ENCODE measurements at regions not wholly inside any gene's neighbourhood (a gene's known extent, or its start where the extent isn't known, plus 50 kb on each side); places are given as distances from the start of the nearest gene placed in this dataset.
"Not testable (repeated sequence)": the region's sequence is repeated elsewhere in the genome, so short reads cannot be mapped to it uniquely, and the experiment has no call there.

DNA sequence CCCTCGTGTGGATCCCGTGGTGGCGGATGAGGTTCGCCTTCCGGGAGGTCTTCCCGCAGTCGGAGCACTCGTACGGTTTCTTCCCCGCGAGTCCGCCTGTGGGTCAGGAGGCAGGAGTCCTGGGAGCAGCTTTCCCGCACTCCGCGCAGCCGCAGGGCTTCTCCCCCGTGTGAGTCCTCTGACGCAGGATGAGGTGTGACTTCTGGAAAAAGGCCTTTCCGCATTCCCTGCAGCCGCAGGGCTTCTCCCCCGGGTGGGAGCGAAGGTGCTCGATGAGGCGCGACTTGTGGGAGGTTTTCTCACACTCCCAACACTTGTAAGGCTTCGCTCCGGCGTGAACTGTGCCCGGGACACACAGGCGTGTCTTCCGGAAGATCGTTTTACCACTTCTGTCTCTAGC lies 68.8 kb upstream of the WIPI2 start:
- not testable (repeated sequence) for DNase-seq

DNA sequence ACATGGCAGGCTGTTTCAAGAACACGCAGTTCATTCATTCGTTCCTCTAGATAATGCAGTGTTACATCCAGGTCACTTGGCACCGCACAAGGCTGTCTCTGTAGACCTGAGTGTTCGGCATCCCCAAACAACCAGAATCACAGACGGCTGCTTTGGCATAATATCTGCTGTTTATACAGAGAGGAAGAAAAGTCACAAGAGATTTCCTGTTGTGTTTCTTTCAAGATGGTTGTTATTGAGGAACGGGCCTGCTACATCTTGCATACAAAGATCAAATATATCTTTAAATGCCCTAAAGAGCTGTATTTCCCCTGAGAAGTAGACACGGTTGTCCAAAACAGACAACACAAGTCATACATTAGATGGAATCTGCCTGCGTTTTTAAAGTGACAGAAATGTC lies 58.8 kb upstream of the WIPI2 start:
- peak; percentile 23 for DNase-seq

DNA sequence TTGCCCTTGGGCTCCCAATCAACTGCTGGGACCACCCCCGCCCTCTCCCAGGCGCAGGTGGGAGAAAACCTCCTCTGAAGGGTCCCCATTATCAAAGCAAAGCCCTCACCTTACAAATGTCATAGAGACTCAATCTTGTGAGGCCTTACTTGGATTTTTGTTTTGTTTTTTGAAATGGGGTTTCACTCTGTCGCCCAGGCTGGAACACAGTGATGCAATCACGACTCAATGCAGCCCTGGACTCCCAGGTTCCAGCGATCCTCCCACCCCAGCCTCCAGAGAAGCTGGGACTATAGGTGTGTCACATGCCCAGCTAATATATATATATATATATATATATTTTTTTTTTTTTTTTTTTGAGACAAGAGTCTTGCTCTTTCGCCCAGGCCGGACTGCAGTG lies 57.5 kb upstream of the WIPI2 start:
- no peak for DNase-seq

DNA sequence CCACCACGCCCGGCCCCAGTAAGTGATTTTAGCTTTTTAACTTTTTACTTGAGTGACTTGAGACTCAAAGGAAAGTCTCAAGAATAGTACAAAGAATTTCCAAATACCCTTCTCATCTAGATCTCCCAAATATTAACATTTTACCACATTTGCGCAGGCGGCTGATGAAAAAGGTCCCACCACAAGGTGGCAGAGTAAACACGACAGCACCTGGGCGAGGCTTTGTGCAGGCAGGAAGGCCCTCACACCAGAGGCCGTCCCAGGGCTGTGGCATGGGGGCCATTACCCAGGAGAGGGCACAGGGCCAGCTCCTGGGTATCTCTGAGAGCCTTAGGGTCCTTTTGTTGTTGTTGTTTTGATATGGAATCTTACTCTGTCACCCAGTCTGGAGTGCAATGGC lies 50.0 kb upstream of the WIPI2 start:
- DNase-seq, result peak; percentile 58
